ENCODE measurements at regions not wholly inside any gene's neighbourhood (a gene's known extent, or its start where the extent isn't known, plus 50 kb on each side); places are given as distances from the start of the nearest gene placed in this dataset.
A peak's percentile ranks its signal among the peaks of the same experiment; 100 is the strongest.
"Not testable (repeated sequence)": the region's sequence is repeated elsewhere in the genome, so short reads cannot be mapped to it uniquely, and the experiment has no call there.

- H3K36me3 ChIP-seq (ENCODE audit: insufficient read depth, low read length) = no peaks in the 10 kb centered on the region
- no peak overlapping the region for H3K27ac ChIP-seq (ENCODE audit: low read depth, low read length)
- H3K4me2 ChIP-seq (ENCODE audit: insufficient read depth, low read length) = no peak overlapping the region
- no peak overlapping the region for H2AFZ ChIP-seq (ENCODE audit: low read length)
- H3K9me3 ChIP-seq (ENCODE audit: low read depth, low read length) = no peaks in the 10 kb centered on the region
- peak; percentile 74 for DNase-seq (ENCODE audit: insufficient read length, low spot score, missing footprints)
- no peak overlapping the region for H3K4me3 ChIP-seq (ENCODE audit: insufficient read depth, low read length)
- no peak for TF ChIP-seq CTCF (IDR thresholded peaks at IDR 0.05; ENCODE audit: extremely low read depth, low read depth, low read length)
- no peaks in the 10 kb centered on the region for H4K20me1 ChIP-seq (ENCODE audit: insufficient read depth, low read length)
- H3K4me1 ChIP-seq (ENCODE audit: insufficient read depth, low read length) = no peaks in the 10 kb centered on the region
- no peaks in the 10 kb centered on the region for H3K27me3 ChIP-seq (ENCODE audit: insufficient read depth, low read length)
- no peaks in the 10 kb centered on the region for H3K79me2 ChIP-seq (ENCODE audit: insufficient read depth, low read length)
Observed at GRCh38 chr19:30066781-30067759, 125.0 kb downstream of the URI1 start.

GRCh38 chr19:30067956-30068506, 126.0 kb downstream of the URI1 start:
- H3K36me3 ChIP-seq (ENCODE audit: insufficient read depth, low read length); H3K27ac ChIP-seq (ENCODE audit: low read depth, low read length); H3K4me3 ChIP-seq (ENCODE audit: insufficient read depth, low read length); H3K27me3 ChIP-seq (ENCODE audit: insufficient read depth, low read length); H3K9me3 ChIP-seq (ENCODE audit: low read depth, low read length); DNase-seq (ENCODE audit: insufficient read length, low spot score, missing footprints); H3K79me2 ChIP-seq (ENCODE audit: insufficient read depth, low read length); H3K4me1 ChIP-seq (ENCODE audit: insufficient read depth, low read length); H4K20me1 ChIP-seq (ENCODE audit: insufficient read depth, low read length); H2AFZ ChIP-seq (ENCODE audit: low read length); H3K4me2 ChIP-seq (ENCODE audit: insufficient read depth, low read length): not testable (repeated sequence)

- H3K4me3 ChIP-seq (ENCODE audit: insufficient read depth, low read length) = no peak overlapping the region
- no peaks in the 10 kb centered on the region for H3K36me3 ChIP-seq (ENCODE audit: insufficient read depth, low read length)
- no peaks in the 10 kb centered on the region for H3K27me3 ChIP-seq (ENCODE audit: insufficient read depth, low read length)
- no peaks in the 10 kb centered on the region for H3K9me3 ChIP-seq (ENCODE audit: low read depth, low read length)
- no peak overlapping the region for H3K4me2 ChIP-seq (ENCODE audit: insufficient read depth, low read length)
- peak; percentile 19 for DNase-seq (ENCODE audit: insufficient read length, low spot score, missing footprints)
- H3K79me2 ChIP-seq (ENCODE audit: insufficient read depth, low read length) = no peaks in the 10 kb centered on the region
- TF ChIP-seq CTCF (IDR thresholded peaks at IDR 0.05; ENCODE audit: extremely low read depth, low read depth, low read length) = no peak
- H3K4me1 ChIP-seq (ENCODE audit: insufficient read depth, low read length) = no peaks in the 10 kb centered on the region
- H3K27ac ChIP-seq (ENCODE audit: low read depth, low read length) = no peak overlapping the region
- no peak overlapping the region for H2AFZ ChIP-seq (ENCODE audit: low read length)
- no peaks in the 10 kb centered on the region for H4K20me1 ChIP-seq (ENCODE audit: insufficient read depth, low read length)
Observed at GRCh38 chr19:30068528-30069395, 126.7 kb downstream of the URI1 start.

GRCh38 chr19:30069535-30070197, 127.6 kb downstream of the URI1 start:
- no peak overlapping the region for H2AFZ ChIP-seq (ENCODE audit: low read length)
- no peaks in the 10 kb centered on the region for H3K79me2 ChIP-seq (ENCODE audit: insufficient read depth, low read length)
- no peak for TF ChIP-seq CTCF (IDR thresholded peaks at IDR 0.05; ENCODE audit: extremely low read depth, low read depth, low read length)
- H3K9me3 ChIP-seq (ENCODE audit: low read depth, low read length) = no peaks in the 10 kb centered on the region
- DNase-seq (ENCODE audit: insufficient read length, low spot score, missing footprints) = peak; percentile 73
- H3K27ac ChIP-seq (ENCODE audit: low read depth, low read length) = no peak overlapping the region
- H3K36me3 ChIP-seq (ENCODE audit: insufficient read depth, low read length) = no peaks in the 10 kb centered on the region
- H4K20me1 ChIP-seq (ENCODE audit: insufficient read depth, low read length) = no peaks in the 10 kb centered on the region
- H3K4me1 ChIP-seq (ENCODE audit: insufficient read depth, low read length) = no peaks in the 10 kb centered on the region
- no peak overlapping the region for H3K4me2 ChIP-seq (ENCODE audit: insufficient read depth, low read length)
- H3K27me3 ChIP-seq (ENCODE audit: insufficient read depth, low read length) = no peaks in the 10 kb centered on the region
- no peak overlapping the region for H3K4me3 ChIP-seq (ENCODE audit: insufficient read depth, low read length)
